Retina (tissue), 1 donor: ENCODE measurements at regions not wholly inside any gene's neighbourhood (a gene's known extent, or its start where the extent isn't known, plus 50 kb on each side); places are given as distances from the start of the nearest gene placed in this dataset.

Experiments used
- DNase-seq: peaks from one replicate; pipeline ENCODE4 v3.0.0-alpha.2; 2016

DNA sequence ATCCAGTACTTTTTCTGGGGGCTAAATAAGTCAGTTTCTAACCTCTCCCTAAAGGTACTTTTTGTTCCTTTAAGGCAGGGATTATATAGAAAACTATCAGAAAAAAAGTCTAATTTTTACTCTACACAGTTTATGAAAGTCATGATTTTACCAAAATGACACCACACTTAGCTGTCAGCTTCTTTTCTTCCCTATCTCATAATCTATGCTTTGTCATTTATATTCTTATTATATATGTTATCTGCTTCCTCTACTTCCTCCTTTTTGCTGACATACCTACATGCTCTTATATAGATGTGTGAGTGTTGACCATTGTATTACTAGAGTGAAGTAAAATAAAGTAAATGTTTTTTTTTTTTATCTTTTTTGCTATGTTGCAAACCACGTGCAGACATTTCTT lies 203.9 kb upstream of the CHRM2 start:
- no peak for DNase-seq

DNA sequence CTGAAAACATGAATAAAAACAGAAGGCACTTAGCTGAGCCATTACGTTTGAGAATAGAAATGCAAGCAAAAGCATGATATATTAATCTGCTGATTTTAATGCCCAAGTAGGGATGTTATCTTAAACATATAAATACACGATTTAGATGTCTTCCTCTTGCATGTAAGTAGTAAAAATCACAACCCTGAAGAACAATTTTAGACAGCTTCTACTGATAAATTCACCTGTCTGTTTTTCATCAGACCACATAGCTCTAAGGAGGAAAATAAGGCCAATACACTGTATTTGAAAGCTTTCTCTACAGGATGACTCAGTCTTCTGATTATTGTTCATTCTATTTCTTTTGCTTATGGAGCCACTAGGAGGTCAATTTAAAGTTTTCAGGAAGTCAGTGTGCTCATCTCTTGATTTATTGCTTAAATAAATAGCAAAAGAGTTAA lies 210.9 kb upstream of the CHRM2 start:
- no peak for DNase-seq

DNA sequence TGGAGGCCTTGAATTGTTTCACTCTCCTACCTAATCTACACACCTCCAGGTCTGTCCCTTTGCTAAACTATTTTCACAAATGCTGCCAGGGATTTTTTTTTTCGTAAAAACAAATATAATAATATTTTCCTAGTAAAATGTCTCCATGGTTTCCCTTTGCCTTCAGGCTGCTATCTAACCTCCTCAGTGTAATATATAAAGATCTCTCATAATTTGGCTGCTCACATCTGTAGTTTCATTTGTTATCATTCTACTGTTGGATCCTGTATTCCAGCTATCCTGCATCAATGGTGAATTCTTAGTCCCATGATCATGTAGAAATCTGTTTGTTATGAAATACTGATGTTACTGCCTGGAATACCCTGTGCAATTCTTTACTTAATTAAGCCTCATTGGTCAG lies 211.9 kb upstream of the CHRM2 start:
- no peak for DNase-seq

DNA sequence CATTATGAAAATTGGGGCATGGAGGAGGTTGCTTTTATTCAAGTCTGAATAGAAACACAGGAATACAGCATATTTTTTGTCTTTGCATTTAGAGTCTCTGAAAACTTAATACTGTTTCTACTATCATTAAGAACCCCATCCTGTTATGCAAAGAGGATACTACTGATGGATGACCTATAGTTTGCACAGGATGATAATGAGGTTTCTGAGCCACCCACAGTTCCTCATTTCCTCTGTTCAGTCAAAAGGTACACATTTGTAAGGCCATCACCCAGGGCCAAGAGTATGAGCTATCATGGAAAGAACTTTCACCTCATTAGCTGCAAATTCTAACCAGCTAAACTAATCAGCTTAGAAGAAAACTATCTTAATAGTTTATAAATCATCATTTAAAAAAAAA lies 213.0 kb upstream of the CHRM2 start:
- no peak for DNase-seq

DNA sequence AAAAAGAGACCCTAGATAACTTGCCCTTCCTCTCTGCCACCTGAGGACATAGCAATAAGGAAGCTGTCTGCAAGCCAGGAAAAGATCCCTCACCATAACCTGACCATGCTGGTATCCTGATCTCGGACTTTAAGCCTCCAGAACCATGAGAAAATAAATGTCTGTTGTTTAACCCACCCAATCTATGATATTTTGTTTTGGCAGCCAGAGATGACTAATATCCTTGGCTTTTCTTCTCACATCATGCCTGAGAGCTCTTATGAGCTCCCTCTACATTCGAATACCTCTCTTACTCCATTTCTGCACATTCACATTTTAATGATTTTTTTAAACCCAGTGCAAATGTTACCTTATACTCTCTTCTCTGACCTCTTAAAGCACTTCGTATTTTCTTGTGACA lies 214.0 kb upstream of the CHRM2 start:
- DNase-seq: no peak

- no peak for DNase-seq
Observed at GRCh38 chr7:136652635-136653370, 215.6 kb upstream of the CHRM2 start.

DNA sequence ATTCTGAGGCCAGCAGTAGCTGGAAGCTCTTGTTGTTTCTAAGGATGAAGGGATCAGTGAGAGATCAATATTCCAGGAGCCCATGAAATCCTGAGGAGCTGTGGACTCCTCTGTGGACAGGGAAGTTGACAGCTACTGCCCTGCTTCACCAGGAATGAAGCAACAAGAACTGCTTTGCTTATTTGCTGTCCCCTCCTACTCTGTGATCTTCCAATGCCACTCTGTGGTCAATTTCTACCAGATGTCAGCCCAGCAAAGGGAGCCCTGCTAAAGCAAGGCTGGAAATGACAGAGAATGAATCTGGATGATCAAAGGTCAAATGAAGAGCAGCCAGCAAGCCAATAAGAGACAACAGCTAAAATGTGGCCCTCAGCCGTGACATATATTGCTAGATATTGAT lies 227.5 kb upstream of the CHRM2 start:
- no peak for DNase-seq

- no peak for DNase-seq
Observed at GRCh38 chr7:136637813-136638212, 230.6 kb upstream of the CHRM2 start.

DNA sequence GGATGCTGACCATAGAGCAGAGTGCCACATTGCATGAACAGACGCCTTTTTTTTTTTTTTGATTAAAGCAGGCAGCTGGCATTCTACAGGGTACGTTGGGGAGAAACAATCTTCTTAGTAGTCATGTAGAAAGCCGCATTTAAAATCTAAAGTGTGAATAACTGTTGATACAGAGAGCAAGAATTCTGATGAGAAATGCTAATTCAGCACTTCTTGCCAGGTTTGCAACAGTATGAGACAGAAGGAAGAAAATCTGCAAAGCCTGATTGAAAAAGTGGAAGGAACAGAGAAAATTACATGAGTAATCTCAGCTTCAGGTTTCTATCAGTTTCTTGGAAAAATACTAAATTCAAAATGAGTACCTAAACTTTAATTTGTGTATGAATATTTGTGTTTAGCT lies 232.7 kb upstream of the CHRM2 start:
- no peak for DNase-seq

DNA sequence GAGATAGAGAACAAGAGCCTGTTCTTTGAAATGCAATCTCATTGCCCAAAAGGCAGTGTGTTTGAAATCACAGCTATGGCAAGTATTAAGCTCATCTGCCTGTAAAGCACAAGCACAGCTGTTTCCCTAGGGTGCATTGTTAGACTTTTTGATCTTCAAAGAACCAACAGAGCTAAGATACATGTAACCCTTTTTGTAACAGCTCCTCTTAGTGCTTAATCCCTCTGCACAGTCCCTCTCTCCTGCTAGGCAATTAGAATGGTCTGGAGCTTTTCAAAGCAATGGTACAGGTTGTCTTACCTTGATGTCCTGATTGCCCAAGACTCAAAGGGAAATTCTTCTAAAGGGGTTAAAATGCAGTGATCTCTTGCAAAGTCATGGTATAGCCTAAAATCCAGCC lies 249.6 kb upstream of the CHRM2 start:
- no peak for DNase-seq

DNA sequence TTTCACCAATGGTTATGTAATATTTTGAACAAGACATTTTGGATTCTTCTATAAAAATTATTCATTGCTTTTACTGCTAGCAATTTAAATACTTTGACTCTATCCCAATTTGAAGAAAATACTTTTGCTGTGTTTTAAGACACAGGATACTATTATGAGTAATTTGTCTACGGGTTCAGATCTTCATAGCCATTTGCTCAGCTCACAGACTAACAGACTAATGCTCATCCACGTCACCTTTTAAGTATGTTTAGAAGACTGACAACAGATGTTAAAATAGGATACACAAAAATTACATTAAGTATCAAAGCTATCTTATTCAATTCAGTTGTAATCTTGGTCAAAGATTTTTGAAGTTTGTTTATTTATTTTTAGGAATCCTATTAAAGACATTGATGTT lies 251.3 kb upstream of the CHRM2 start:
- no peak for DNase-seq

GRCh38 chr7:136605532-136606329 lies 262.7 kb upstream of the CHRM2 start:
- DNase-seq: no peak

- DNase-seq: no peak
Observed at GRCh38 chr7:136601772-136602171, 266.7 kb upstream of the CHRM2 start.

DNA sequence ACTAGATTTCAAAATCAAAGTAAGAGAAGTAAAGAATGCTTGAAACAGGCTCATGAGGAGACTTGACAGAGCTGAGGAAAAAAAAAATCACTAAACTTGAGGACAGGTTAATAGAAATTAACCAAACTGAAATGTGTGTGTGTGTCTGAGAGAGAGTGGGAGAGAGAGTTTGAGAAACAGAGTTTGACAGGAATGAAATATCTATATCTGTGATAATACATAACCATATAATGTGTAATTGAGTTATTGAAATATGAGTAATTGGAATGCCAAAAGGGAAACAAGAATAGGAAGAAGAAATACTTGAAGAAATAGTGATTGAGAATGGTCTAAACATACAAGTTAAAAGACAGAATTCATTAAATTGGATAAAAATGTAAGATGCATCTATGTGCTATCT lies 268.0 kb upstream of the CHRM2 start:
- DNase-seq: no peak

DNA sequence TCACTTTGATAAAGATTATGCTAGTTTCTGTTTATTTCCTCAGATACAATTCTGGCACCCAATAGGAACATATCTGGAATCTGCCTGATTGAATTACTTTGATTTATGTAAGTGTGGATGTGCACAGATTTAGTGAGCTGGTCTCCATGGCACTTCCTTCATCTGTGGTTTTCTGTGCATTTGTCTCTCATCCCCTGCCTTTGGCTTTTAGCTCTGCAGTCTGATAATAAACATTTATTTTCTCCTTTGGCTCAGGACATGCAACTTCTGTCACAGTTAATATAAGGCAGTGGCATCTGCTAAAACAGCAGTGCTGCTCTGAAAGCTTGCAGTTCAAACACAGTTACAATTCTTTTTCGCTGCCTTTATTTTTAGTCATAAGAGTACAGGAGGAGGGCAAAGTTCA lies 273.7 kb upstream of the CHRM2 start:
- no peak for DNase-seq

DNA sequence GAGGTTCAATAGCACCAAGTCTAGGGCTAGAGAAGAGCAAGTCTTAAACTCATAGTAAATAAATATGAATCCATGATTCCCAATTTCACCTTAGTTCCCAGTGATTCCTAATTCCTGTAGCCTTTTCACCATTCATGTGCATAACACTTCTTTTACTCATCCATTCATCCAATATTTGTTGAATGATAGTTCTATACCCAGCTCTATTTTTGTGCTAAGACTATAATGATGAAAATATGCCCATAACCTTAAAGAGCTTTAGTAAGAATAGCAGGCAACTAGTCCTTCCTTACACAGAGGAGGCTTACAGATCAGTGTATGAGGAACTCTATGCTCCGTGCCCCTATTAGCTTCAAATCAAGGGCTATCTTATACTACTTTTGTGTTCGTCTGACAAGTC lies 280.2 kb upstream of the CHRM2 start:
- no peak for DNase-seq

- DNase-seq: no peak
Observed at GRCh38 chr7:136585954-136586670, 282.3 kb upstream of the CHRM2 start.

DNA sequence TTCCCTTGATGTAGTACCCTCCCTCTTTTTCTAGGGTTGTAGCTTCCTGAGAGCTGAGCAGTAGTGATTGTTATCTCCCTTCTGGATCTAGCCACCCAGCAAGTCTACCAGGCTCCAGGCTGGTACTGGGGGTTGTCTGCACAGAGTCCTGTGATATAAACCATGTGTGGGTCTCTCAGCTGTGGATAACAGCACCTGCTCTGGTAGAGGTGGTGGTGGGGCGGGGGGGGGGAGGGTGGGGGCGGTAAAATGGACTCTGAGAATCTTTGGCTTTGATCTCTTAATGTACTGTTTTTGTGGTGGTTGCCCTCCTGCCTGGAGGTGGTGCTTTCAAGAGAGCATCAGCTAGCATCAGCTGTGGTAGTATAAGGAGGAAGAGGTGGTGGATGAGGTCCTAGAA lies 302.0 kb upstream of the CHRM2 start:
- DNase-seq: no peak

- peak; percentile 39 for DNase-seq
Observed at GRCh38 chr7:136555933-136556332, 312.5 kb upstream of the CHRM2 start.

- no peak for DNase-seq
Observed at GRCh38 chr7:136551618-136552017, 316.8 kb upstream of the CHRM2 start.

DNA sequence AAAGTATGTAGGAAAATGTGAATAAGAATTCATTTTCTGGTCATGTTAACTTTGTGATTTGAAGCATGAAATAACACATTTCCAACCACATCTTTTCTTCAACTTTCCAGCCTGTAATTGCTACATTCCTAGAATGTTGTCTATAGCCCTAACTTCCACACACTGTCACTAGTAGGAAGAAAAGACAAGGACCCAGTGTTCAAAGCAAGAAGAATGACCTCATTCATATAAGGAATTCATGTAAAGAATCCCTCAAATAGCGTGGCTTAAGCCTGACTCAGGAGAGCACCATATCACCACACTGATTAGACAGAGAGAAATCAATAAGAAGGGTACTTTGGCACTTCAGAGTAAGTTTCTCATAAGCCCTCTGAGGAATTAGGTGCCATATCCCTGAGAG lies 318.7 kb upstream of the CHRM2 start:
- DNase-seq: no peak

DNA sequence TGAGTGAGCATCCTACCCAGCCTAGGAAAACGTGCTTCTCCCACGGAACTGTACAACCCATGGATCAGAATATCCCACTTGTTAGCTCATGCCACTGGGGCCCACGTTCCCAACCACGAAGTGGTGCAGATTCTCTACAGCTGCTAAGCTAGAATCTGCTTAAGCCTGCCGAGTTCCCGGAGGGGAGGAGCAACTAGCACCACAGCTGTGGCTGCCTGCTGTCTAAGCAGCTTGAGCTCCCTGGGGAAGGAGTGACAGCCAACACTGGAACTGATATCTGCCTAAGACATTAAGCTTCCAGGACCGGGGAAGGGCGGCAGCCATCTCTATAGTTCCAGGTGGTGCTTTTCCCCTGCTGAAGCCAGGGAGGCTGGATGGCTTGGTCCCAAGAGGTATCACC lies 334.7 kb upstream of the CHRM2 start:
- DNase-seq: no peak

DNA sequence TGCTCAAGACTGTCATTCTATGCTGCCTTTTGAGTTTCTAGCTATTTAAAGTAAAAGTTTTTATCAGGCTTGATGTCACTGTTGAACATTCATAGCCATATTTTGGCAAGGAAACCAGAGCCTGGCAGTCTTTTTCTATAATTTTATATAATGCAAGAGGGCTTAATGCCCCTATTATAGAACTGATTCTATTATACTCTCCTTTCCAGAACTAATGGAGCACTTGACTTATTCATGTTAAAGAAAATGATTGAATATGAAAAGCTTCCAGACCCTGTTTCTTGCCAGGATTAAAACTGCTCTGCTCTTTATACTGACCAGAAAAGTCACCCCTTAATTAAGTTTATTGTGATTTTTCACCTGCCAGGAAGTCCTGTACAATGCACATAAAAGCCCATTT lies 337.6 kb upstream of the CHRM2 start:
- DNase-seq: no peak

- no peak for DNase-seq
Observed at GRCh38 chr7:136528329-136528728, 340.1 kb upstream of the CHRM2 start.
